ENCODE measurements at regions not wholly inside any gene's neighbourhood (a gene's known extent, or its start where the extent isn't known, plus 50 kb on each side); places are given as distances from the start of the nearest gene placed in this dataset.

- TF ChIP-seq POLR2A (IDR thresholded peaks at IDR 0.05) (no peak), EP300 (IDR thresholded peaks at IDR 0.05) (no peak), CTCF (IDR thresholded peaks at IDR 0.05) (no peak)
- 95 to 96% (median 96%) methylated on average over 2 of the region's 2 CpGs for WGBS, 3 donors
- H3K36me3 ChIP-seq, result no peaks in the 10 kb centered on the region
Observed at GRCh38 chr5:67333171-67333570, 136.6 kb upstream of the CD180 start.

GRCh38 chr5:67331296-67331925, 134.8 kb upstream of the CD180 start:
- Histone ChIP-seq H3K4me1 (ENCODE audit: insufficient read depth) (no peaks in the 10 kb centered on the region), H3K4me3 (no peak overlapping the region), H3K27ac (no peak overlapping the region), H3K9me3 (no peaks in the 10 kb centered on the region), H3K27me3 (no peaks in the 10 kb centered on the region), H3K36me3 (no peaks in the 10 kb centered on the region)
- no peak for DNase-seq
- intact Hi-C loops (cut with DNase I), result no loop called here
- no peak for TF ChIP-seq CTCF (IDR thresholded peaks at IDR 0.05)
- no peak for TF ChIP-seq EP300 (IDR thresholded peaks at IDR 0.05)
- TF ChIP-seq POLR2A (IDR thresholded peaks at IDR 0.05), result no peak
- WGBS, 3 donors, result 79 to 91% (median 80%) methylated on average over 4 of the region's 4 CpGs

More at GRCh38 chr5:67333171-67333570, 136.6 kb upstream of the CD180 start:
- Histone ChIP-seq H3K27ac (no peak overlapping the region), H3K27me3 (no peaks in the 10 kb centered on the region), H3K4me1 (ENCODE audit: insufficient read depth) (no peaks in the 10 kb centered on the region), H3K9me3 (no peaks in the 10 kb centered on the region), H3K4me3 (no peak overlapping the region)
- intact Hi-C loops (cut with DNase I), result no loop called here
- no peak for DNase-seq

- Histone ChIP-seq H3K4me1 (ENCODE audit: insufficient read depth) (no peaks in the 10 kb centered on the region), H3K4me3 (no peak overlapping the region), H3K36me3 (no peaks in the 10 kb centered on the region), H3K27ac (no peak overlapping the region), H3K27me3 (no peaks in the 10 kb centered on the region), H3K9me3 (no peaks in the 10 kb centered on the region)
- DNase-seq, result no peak
- 96 to 97% (median 96%) methylated on average over 3 of the region's 3 CpGs for WGBS, 3 donors
- intact Hi-C loops (cut with DNase I), result no loop called here
- TF ChIP-seq POLR2A (IDR thresholded peaks at IDR 0.05), result no peak
- no peak for TF ChIP-seq EP300 (IDR thresholded peaks at IDR 0.05)
- TF ChIP-seq CTCF (IDR thresholded peaks at IDR 0.05), result no peak
Observed at GRCh38 chr5:67319935-67320725, 123.5 kb upstream of the CD180 start.

- no peak overlapping the region for H3K27ac ChIP-seq
- H3K36me3 ChIP-seq, result no peaks in the 10 kb centered on the region
- intact Hi-C loops (cut with DNase I), result no loop called here
Observed at GRCh38 chr5:67318746-67319145, 122.1 kb upstream of the CD180 start.

More at GRCh38 chr5:67318746-67319145, 122.1 kb upstream of the CD180 start:
- no peaks in the 10 kb centered on the region for H3K4me1 ChIP-seq (ENCODE audit: insufficient read depth)
- TF ChIP-seq CTCF (IDR thresholded peaks at IDR 0.05), result no peak
- TF ChIP-seq POLR2A (IDR thresholded peaks at IDR 0.05), result no peak
- no peak for TF ChIP-seq EP300 (IDR thresholded peaks at IDR 0.05)
- 94 to 97% (median 97%) methylated on average over 13 to 15 of the region's 15 CpGs for WGBS, 3 donors
- no peak for DNase-seq
- H3K27me3 ChIP-seq, result no peaks in the 10 kb centered on the region
- no peaks in the 10 kb centered on the region for H3K9me3 ChIP-seq
- no peak overlapping the region for H3K4me3 ChIP-seq
